NCI-H460 (cell line): ENCODE measurements at regions not wholly inside any gene's neighbourhood (a gene's known extent, or its start where the extent isn't known, plus 50 kb on each side); places are given as distances from the start of the nearest gene placed in this dataset.
A peak's percentile ranks its signal among the peaks of the same experiment; 100 is the strongest.

Experiments used
- DNase-seq: peaks from one replicate; pipeline ENCODE4 v3.0.0-alpha.2; 2016; ENCODE audit warnings: low read depth; ENCODE audit errors: extremely low read depth
- small RNA-seq, 2 experiments: library from RNA; depleted of rRNA; stranded (forward); fragments of <200 nt; gene quantifications; one replicate each; pipeline ENCODE3, GENCODE V24; 2014

- peak; percentile 12 for DNase-seq
These were observed 75.2 kb upstream of the SMARCA2 start for GRCh38 chr9:1939926-1940368.

DNA sequence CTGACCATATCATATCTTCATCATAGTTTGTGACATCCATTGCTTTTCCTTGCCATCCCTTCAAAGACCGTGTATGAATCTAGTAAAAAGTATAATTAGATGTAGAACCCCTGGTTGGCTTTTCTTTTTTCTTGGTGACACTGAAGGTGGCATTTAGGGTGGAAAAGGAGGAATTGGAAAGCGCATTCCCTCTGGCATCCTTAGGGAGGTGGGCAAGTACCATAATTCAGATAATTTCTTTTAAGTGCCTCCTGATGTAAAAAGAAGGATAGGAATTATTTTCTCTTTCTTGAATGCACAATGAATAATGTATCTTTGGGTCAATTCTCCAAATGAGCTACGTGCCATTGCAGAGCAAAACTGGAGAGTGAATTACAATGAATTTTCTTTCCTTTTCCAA, 73.2 kb upstream of the SMARCA2 start:
- DNase-seq: no peak

- DNase-seq: no peak
These were observed 68.4 kb upstream of the SMARCA2 start for GRCh38 chr9:1946526-1947283.

DNA sequence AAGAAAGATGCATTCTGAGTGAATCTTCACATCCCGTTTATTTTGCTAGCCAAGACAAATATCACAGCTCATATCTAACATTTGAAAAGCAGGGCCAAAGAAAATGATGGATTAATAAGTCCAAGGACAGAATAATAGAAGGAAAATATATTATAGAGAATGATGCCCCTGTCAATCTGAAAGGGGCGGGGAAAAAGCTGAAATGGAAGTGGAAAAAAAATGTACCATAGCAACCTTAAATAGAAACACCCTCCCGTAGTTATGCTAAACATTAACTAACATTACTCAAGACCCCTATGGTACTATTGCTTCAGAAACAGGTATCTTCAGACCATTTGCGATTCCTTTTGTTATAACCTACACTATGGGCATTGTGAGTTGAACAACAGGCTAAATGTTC, 67.7 kb upstream of the SMARCA2 start:
- DNase-seq: no peak

DNA sequence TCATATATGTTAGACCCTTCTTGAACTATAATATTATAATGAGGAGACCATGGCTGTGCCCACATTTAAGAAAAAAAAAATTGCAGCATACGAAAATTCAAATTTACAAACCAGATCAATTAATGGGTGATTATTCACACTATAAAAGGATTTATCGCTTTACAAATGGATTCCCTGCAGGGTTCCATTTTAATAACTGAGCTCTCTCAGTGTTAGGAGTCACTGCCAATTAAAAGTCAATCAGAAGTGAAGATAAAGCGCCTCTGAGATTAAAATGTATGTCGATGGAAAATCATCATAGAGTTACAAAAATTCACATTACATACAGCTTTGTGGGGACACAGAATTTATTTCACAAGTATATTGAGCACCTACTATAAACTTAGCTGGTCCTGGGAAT, 66.6 kb upstream of the SMARCA2 start:
- DNase-seq: no peak

DNA sequence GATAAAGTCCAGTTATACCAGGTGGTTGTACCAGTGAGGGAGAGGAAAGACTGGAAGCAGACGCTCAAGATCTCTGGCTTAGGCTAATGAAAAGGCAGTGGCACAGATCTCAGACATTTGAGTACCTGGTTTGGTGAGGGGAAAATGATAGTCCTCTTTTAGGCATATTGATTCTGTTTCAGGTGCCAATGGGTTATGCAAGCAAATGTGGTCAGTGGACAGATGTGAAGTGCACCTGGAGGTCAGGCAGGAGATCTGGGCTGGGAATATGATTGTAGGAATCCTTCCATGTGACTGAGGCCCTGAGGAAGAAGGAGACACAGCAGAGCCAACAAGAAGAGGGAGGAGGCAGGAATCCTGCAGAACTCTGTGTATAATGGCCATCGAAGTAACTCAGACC, 63.7 kb upstream of the SMARCA2 start:
- DNase-seq: no peak

DNA sequence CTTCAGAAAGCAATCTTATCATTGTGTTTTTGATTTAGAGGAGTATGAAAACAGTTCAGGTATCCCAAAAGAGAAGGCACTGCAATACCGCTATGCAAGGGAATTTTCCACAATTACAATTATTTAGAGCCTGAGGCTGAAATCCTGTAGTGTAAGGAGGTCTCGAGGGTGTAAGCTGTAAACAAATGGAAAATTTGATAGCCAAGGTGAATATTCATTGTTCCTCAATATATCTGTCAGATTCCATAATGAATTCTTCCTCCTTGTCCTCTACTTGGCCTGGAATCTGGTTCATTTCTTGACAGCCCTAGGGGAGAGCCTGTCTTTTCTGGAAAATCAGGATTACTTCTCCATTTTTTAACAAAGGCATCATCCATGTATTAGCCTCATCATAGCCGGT, 63.1 kb upstream of the SMARCA2 start:
- no peak for DNase-seq

GRCh38 chr9:1954238-1954637, 60.9 kb upstream of the SMARCA2 start:
- no peak for DNase-seq

GRCh38 chr9:1956958-1957357, 58.2 kb upstream of the SMARCA2 start:
- no peak for DNase-seq

DNA sequence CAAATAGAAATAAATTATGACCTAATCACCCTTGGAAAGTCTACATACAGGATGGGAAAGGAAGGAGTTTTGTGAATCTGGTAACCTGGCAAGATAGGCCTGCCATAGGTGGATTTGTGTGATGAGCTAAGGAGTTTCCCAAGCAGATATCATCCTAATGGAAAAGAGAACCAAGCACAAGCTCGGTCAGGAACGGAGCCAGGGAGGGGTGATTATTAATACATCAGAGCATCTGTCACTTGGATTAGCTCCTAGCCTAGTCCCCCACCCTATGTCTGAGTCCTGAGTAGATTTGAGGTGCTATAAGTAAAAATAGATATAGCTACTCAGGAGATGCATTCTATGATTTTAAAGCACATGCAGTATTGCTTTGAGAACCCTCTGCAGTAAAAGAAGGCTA, 57.3 kb upstream of the SMARCA2 start:
- DNase-seq: no peak

- no peak for DNase-seq
These were observed 55.8 kb upstream of the SMARCA2 start for GRCh38 chr9:1959371-1959770.

DNA sequence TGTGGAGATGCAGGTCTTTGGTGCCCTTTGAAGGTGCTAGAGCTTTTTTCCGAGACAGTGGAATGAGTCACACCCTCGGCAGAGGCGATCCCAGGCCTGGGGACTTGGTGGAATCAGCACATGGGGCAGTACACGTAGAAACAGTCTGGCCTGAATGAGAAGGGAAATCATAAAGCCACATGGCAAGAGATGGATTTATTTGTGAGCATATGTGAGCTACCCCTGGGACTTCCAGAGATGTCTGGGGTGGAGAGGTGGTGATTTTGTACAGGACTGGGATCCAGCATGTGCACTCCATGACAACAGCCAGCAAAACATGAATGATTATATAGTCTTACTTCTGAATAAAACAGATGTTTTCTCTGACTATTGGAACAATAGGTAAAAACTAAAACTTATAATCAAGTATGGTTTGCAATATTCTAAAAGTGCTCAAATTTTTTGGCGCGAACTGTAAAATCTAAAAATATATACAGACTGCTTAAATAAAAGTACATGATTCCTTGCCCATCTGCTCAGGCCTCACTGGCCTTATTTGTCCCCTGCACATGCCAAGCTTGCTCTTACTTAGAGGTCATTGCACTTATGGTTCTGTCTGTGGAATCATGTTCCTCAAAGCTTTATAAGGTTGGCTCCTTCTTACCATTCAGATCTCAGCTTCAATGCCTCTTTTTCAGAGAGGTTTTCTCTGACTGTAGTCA, 54.7 kb upstream of the SMARCA2 start:
- DNase-seq: no peak

- DNase-seq: no peak
These were observed 53.0 kb upstream of the SMARCA2 start for GRCh38 chr9:1962122-1962521.

DNA sequence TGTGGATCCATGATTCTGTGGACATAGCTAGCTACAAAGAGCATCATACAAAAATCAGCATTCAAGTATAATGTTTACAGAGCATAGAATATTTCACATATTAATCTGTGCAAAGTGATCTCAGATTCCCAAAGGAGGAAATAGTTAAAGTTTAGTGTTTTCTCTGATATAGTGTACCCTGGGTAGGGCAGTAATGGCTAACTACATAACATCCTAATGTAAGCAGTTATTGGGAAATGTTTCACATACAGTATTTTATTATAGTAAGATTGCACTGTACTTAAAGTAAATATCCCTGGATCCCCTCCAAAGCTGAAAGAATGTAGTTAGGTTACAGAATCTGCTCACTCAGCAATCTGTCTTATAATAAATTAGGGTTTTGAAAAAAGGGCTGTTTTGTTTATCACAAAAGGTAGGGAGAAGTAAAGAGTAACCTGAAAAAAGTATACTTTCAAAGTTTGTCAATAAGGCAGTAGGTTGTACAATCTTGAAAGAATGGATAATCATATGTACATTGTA, 52.5 kb upstream of the SMARCA2 start:
- DNase-seq: no peak

DNA sequence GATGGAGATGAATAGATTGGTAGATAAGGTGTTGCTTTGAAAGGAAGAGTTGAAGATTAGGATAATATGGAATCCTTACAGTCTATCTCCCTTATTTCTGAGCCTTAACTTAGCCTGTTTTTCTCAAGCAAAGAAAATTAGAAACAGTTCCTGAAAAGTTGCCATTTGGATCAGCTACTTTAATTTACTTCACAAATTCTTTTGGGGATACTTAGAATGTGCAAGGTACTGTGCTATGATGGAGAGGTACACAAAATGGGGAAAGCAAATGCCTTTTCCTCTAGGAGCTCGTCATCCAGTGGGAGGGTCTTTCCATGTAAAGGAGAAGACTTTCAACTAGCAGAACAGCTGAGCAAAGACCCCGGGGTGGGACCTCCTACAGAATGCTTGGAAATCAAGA, 51.1 kb upstream of the SMARCA2 start:
- DNase-seq: no peak

Small RNAs in the stretch of these regions (small RNA-seq; reads per million reads assigned to genes)
- gene RNA5SP279: 0 reads per million in 2 experiments
